HepG2 (cell line): ENCODE measurements at regions not wholly inside any gene's neighbourhood (a gene's known extent, or its start where the extent isn't known, plus 50 kb on each side); places are given as distances from the start of the nearest gene placed in this dataset.

Source experiments
- ATAC-seq: fragments of 200-7000 bp; cut with Tn5 transposase; 3 replicates; pipeline ENCODE4 v1.9.1; 2020; ENCODE audit warnings: mild to moderate bottlenecking, moderate library complexity
- BruUV-seq: library from RNA; stranded (reverse); fragments of 400-500 nt; replicated peaks from 2 replicates; lab custom pipeline; 2021; lab: Mats Ljungman, UMichigan
- CTCF ChIA-PET: fragments of 300-600 bp; formaldehyde crosslinking; extraction: SDS; loops from one replicate; lab custom pipeline; 2021; ENCODE audit warnings: low total read pairs, inconsistent platforms, low intra/inter-chr PET ratio; lab: Yijun Ruan, JAX
- POLR2A ChIA-PET: fragments of 350-600 bp; sonication (Branson Sonifier 250); formaldehyde crosslinking; loops from one replicate; lab custom pipeline; 2020; ENCODE audit warnings: antibody characterized with exemption, inconsistent platforms; lab: Yijun Ruan, JAX
- DNase-seq: peaks from one replicate; pipeline ENCODE4 v3.0.0-alpha.2; 2015; ENCODE audit warnings: low spot score
- FAIRE-seq: peaks from 3 replicates; lab custom pipeline; 2011; peaks lifted over from hg19 to GRCh38; lab: Jason Lieb, UNC
- H2AFZ ChIP-seq: one replicate; pipeline ENCODE4 v1.6.1; 2011; ENCODE audit warnings: low read length, inconsistent platforms
- H3K27ac ChIP-seq: fragments of 300-600 bp; 3 replicates; pipeline ENCODE4 v1.8.0; 2011; ENCODE audit warnings: mixed run types, mild to moderate bottlenecking, mixed read lengths, low read length, inconsistent platforms; ENCODE audit not compliant: insufficient read depth; ENCODE audit errors: extremely low read length
- H3K27me3 ChIP-seq, 2 experiments: fragments of 200-600 bp in 1 of 2; 2 replicates in 1 of 2; 3 replicates in 1 of 2; pipeline versions ENCODE4 v1.6.0 to v1.8.0; 2011; ENCODE audit warnings: low read length in 2 of 2, mild to moderate bottlenecking in 2 of 2, moderate library complexity in 2 of 2, inconsistent platforms in 1 of 2; ENCODE audit not compliant: insufficient read depth in 2 of 2, control insufficient read depth in 1 of 2
- H3K36me3 ChIP-seq, 2 experiments: fragments of 200-600 bp in 1 of 2; replicated peaks in 1 of 2; 2 replicates in 1 of 2; 3 replicates in 1 of 2; pipeline versions ENCODE4 v1.5.1 to v1.8.0; 2011; ENCODE audit warnings: low read length in 2 of 2, inconsistent platforms in 1 of 2; ENCODE audit not compliant: insufficient read depth in 2 of 2, control insufficient read depth in 1 of 2
- H3K4me1 ChIP-seq: 2 replicates; pipeline ENCODE4 v1.5.1; 2012; ENCODE audit warnings: low read length, inconsistent platforms; ENCODE audit not compliant: insufficient read depth
- H3K4me2 ChIP-seq: 2 replicates; pipeline ENCODE4 v1.6.0; 2011; ENCODE audit warnings: low read depth, low read length, inconsistent platforms
- H3K4me3 ChIP-seq, 3 experiments: fragments of 200-600 bp in 1 of 3; sonication (generic), shearing (Covaris generic) in 1 of 3; replicated peaks in 1 of 3; 2 replicates each; pipeline ENCODE4 v1.5.1; 2011 to 2016; ENCODE audit warnings: low read length in 3 of 3, inconsistent platforms in 2 of 3, low read depth in 2 of 3, mild to moderate bottlenecking in 2 of 3, control low read depth in 1 of 3, mixed read lengths in 1 of 3; ENCODE audit not compliant: insufficient read depth in 1 of 3
- H3K79me2 ChIP-seq: one replicate; pipeline ENCODE4 v1.6.1; 2011; ENCODE audit warnings: low read length, inconsistent platforms; ENCODE audit not compliant: insufficient read depth
- H3K9ac ChIP-seq: 2 replicates; pipeline ENCODE4 v1.6.0; 2011; ENCODE audit warnings: mild to moderate bottlenecking, low read depth, low read length, inconsistent platforms; ENCODE audit not compliant: insufficient read depth
- H3K9me3 ChIP-seq: 2 replicates; pipeline ENCODE4 v1.5.1; 2012; ENCODE audit warnings: mild to moderate bottlenecking, low read length
- H4K20me1 ChIP-seq: 2 replicates; pipeline ENCODE4 v1.6.0; 2011; ENCODE audit warnings: inconsistent platforms, mild to moderate bottlenecking, low read length, moderate library complexity; ENCODE audit not compliant: insufficient read depth
- FOXK2 ChIP-seq: fragments of 450-650 bp; IDR thresholded peaks from 2 replicates; pipeline ENCODE4 v1.6.1; 2016
- FOXO4 ChIP-seq: sonication (generic); formaldehyde crosslinking; conservative IDR thresholded peaks from 2 replicates; pipeline ENCODE4 v1.8.1; 2023; ENCODE audit warnings: missing genetic modification reagents
- HES4 ChIP-seq: sonication (generic); formaldehyde crosslinking; IDR thresholded peaks from 2 replicates; pipeline ENCODE4 v1.9.0; 2021; ENCODE audit warnings: mild to moderate bottlenecking, missing genetic modification reagents, borderline replicate concordance
- KIAA2018 ChIP-seq: sonication (generic); formaldehyde crosslinking; IDR thresholded peaks from 2 replicates; pipeline ENCODE4 v1.5.0; 2020; ENCODE audit warnings: mild to moderate bottlenecking, missing genetic modification reagents, borderline replicate concordance
- PHF20 ChIP-seq: sonication (generic); formaldehyde crosslinking; IDR thresholded peaks from 2 replicates; pipeline ENCODE4 v1.5.0; 2020; ENCODE audit warnings: mild to moderate bottlenecking, missing genetic modification reagents
- SKIL ChIP-seq: sonication (generic); formaldehyde crosslinking; IDR thresholded peaks from 2 replicates; pipeline ENCODE4 v1.8.0; 2022; ENCODE audit warnings: missing genetic modification reagents, mild to moderate bottlenecking, moderate library complexity, borderline replicate concordance
- ZIK1 ChIP-seq: sonication (generic); formaldehyde crosslinking; IDR thresholded peaks from 2 replicates; pipeline ENCODE4 v1.5.0; 2020; ENCODE audit warnings: mild to moderate bottlenecking, low read depth, missing genetic modification reagents, borderline replicate concordance
- ZNF367 ChIP-seq: sonication (generic); formaldehyde crosslinking; IDR thresholded peaks from 2 replicates; pipeline ENCODE4 v1.4.0; 2020; ENCODE audit warnings: missing genetic modification reagents, borderline replicate concordance
- ZNF430 ChIP-seq: sonication (generic); formaldehyde crosslinking; IDR thresholded peaks from 2 replicates; pipeline ENCODE4 v1.9.0; 2021; ENCODE audit warnings: mild to moderate bottlenecking, missing genetic modification reagents
- ZNF432 ChIP-seq: sonication (generic); formaldehyde crosslinking; IDR thresholded peaks from 2 replicates; pipeline ENCODE4 v1.5.0; 2020; ENCODE audit warnings: missing genetic modification reagents, mild to moderate bottlenecking, borderline replicate concordance
- ZNF740 ChIP-seq: sonication (generic); formaldehyde crosslinking; IDR thresholded peaks from 2 replicates; pipeline ENCODE4 v1.4.0; 2020; ENCODE audit warnings: missing genetic modification reagents
- WGBS: methylation state at CpG from one replicate; pipeline ENCODE4 v1.1.6; 2017; ENCODE audit warnings: low lambda C conversion rate; 5-methylcytosine and 5-hydroxymethylcytosine counted together
- in situ Hi-C: cut with HindIII; loops from 2 replicates; pipeline ENCODE4 v1.10.0; 2017; ENCODE audit warnings: low pct_unique_long_range_greater_than_20kb; ENCODE audit not compliant: extremely low pct_ligation_motif_present
- intact Hi-C: fragments of 100-400 bp; cut with micrococcal nuclease; formaldehyde crosslinking; loops from one replicate; pipeline ENCODE4 v1.10.0; 2022; ENCODE audit not compliant: unreplicated experiment

GRCh38 chr2:151180123-151180522 is 81.5 kb downstream of the RBM43 start:
- no peak overlapping the region for H3K4me2 ChIP-seq
- no peak overlapping the region for H3K4me3 ChIP-seq
- no peaks in the 10 kb centered on the region for H3K9me3 ChIP-seq
- ChIA-PET POLR2A (no interaction called here), CTCF (no interaction called here)
- intact Hi-C loops (no loop called here), in situ Hi-C loops (no loop called here)
- H3K4me1 ChIP-seq = no peaks in the 10 kb centered on the region
- no peaks in the 10 kb centered on the region for H4K20me1 ChIP-seq
- no peak for ATAC-seq
- BruUV-seq = no TSS peak
- peaks cover 3% of the 10 kb centered on the region in 2 experiments; a peak in 3 of 5 replicates for H3K27me3 ChIP-seq
- no peak overlapping the region for H2AFZ ChIP-seq
- no peak overlapping the region for H3K9ac ChIP-seq
- H3K79me2 ChIP-seq = no peaks in the 10 kb centered on the region
- H3K36me3 ChIP-seq = no peaks in the 10 kb centered on the region
- no peak for FAIRE-seq
- no peak overlapping the region for H3K27ac ChIP-seq
- WGBS = under 1% methylated on average over 3 of the region's 3 CpGs
- no peak for DNase-seq
- no peak for TF ChIP-seq KIAA2018 (CRISPR knock-in tag)
- TF ChIP-seq ZNF367 (CRISPR knock-in tag) = no peak
- no peak for TF ChIP-seq PHF20 (CRISPR knock-in tag)
- TF ChIP-seq SKIL (CRISPR knock-in tag) = no peak
- no peak for TF ChIP-seq ZNF430 (CRISPR knock-in tag)
- TF ChIP-seq ZNF740 (CRISPR knock-in tag) = no peak
- TF ChIP-seq HES4 (CRISPR knock-in tag) = no peak
- TF ChIP-seq ZIK1 (CRISPR knock-in tag) = no peak
- TF ChIP-seq ZNF432 (CRISPR knock-in tag) = no peak
- TF ChIP-seq FOXO4 = no peak
- no peak for TF ChIP-seq FOXK2
